Activated CD8-positive, alpha-beta T cell treated with anti-CD3 and anti-CD28 coated beads for 36 hours (primary cell): ENCODE measurements at regions not wholly inside any gene's neighbourhood (a gene's known extent, or its start where the extent isn't known, plus 50 kb on each side); places are given as distances from the start of the nearest gene placed in this dataset.

Experiments
- ATAC-seq: fragments of 200-7000 bp; cut with Tn5 transposase; one replicate; pipeline ENCODE4 v1.10.0; 2021; ENCODE audit warnings: mild to moderate bottlenecking, moderate library complexity
- CTCF ChIA-PET: fragments of 350-600 bp; sonication (Branson Sonifier 250); formaldehyde crosslinking; loops from one replicate; lab custom pipeline; 2021; ENCODE audit warnings: antibody characterized with exemption; lab: Charles Lee
- POLR2A ChIA-PET: fragments of 350-600 bp; sonication (Branson Sonifier 250); formaldehyde crosslinking; loops from one replicate; lab custom pipeline; 2021; ENCODE audit warnings: antibody characterized with exemption; lab: Charles Lee
- DNase-seq: peaks from one replicate; pipeline ENCODE4 v3.0.0-alpha.2; 2020
- H3K27ac Mint-ChIP-seq: one replicate; pipeline ENCODE4 v1.8.0; 2021; ENCODE audit warnings: mild to moderate bottlenecking, mixed read lengths
- H3K27me3 Mint-ChIP-seq: one replicate; pipeline ENCODE4 v1.8.0; 2021; ENCODE audit warnings: mixed read lengths
- H3K36me3 Mint-ChIP-seq: one replicate; pipeline ENCODE4 v1.8.0; 2021; ENCODE audit warnings: low read depth, mixed read lengths
- H3K4me1 Mint-ChIP-seq: one replicate; pipeline ENCODE4 v1.8.0; 2021; ENCODE audit warnings: low read depth, mixed read lengths
- H3K4me3 Mint-ChIP-seq: one replicate; pipeline ENCODE4 v1.8.0; 2021; ENCODE audit warnings: mild to moderate bottlenecking, moderate library complexity, mixed read lengths
- H3K9me3 Mint-ChIP-seq: one replicate; pipeline ENCODE4 v1.8.0; 2021; ENCODE audit warnings: mixed read lengths
- intact Hi-C: fragments of 100-400 bp; cut with micrococcal nuclease; formaldehyde crosslinking; loops from one replicate; pipeline ENCODE4 v1.10.0; 2022
- TF ChIP-seq, protein P1 (sequence below): fragments of 200-600 bp; IDR thresholded peaks from one replicate; pipeline ENCODE4 v1.8.0; 2022; ENCODE audit warnings: antibody characterized with exemption, mild to moderate bottlenecking

- DNase-seq (no peak), ATAC-seq (no peak)
- Mint-ChIP-seq H3K27ac (no peak overlapping the region), H3K27me3 (no peaks in the 10 kb centered on the region), H3K4me3 (no peak overlapping the region), H3K9me3 (no peaks in the 10 kb centered on the region), H3K36me3 (no peaks in the 10 kb centered on the region), H3K4me1 (no peaks in the 10 kb centered on the region)
- CTCF ChIA-PET: no interaction called here
- TF ChIP-seq, protein P1, sequence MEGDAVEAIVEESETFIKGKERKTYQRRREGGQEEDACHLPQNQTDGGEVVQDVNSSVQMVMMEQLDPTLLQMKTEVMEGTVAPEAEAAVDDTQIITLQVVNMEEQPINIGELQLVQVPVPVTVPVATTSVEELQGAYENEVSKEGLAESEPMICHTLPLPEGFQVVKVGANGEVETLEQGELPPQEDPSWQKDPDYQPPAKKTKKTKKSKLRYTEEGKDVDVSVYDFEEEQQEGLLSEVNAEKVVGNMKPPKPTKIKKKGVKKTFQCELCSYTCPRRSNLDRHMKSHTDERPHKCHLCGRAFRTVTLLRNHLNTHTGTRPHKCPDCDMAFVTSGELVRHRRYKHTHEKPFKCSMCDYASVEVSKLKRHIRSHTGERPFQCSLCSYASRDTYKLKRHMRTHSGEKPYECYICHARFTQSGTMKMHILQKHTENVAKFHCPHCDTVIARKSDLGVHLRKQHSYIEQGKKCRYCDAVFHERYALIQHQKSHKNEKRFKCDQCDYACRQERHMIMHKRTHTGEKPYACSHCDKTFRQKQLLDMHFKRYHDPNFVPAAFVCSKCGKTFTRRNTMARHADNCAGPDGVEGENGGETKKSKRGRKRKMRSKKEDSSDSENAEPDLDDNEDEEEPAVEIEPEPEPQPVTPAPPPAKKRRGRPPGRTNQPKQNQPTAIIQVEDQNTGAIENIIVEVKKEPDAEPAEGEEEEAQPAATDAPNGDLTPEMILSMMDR: no peak
- intact Hi-C loops: no loop called here
- POLR2A ChIA-PET: no interaction called here
Observed at GRCh38 chr12:45598336-45598735, 131.2 kb upstream of the ARID2 start.

DNA sequence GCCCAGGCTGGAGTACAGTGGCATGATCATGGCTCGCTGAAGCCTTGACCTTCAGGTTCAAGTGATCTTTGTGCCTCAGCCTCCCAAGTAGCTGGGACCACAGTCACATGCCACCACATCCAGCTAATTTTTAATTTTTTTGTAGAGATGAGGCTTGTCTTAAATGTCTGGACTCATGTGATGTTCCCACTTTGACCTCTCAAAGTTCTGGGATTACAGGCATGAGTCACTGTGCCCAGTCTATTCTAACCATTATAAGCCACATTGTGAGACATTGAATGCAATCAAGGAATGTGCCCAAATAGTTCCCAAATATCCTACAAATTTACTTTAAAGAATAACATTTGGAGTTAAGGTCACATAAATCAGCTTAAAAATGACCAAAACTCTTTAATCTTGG lies 130.7 kb upstream of the ARID2 start:
- intact Hi-C loops: no loop called here
- TF ChIP-seq, protein P1: no peak
- Mint-ChIP-seq H3K9me3 (no peaks in the 10 kb centered on the region), H3K4me1 (no peaks in the 10 kb centered on the region), H3K36me3 (no peaks in the 10 kb centered on the region), H3K4me3 (no peak overlapping the region), H3K27ac (no peak overlapping the region), H3K27me3 (no peaks in the 10 kb centered on the region)
- DNase-seq (no peak), ATAC-seq (no peak)
- POLR2A ChIA-PET: no interaction called here
- CTCF ChIA-PET: no interaction called here

DNA sequence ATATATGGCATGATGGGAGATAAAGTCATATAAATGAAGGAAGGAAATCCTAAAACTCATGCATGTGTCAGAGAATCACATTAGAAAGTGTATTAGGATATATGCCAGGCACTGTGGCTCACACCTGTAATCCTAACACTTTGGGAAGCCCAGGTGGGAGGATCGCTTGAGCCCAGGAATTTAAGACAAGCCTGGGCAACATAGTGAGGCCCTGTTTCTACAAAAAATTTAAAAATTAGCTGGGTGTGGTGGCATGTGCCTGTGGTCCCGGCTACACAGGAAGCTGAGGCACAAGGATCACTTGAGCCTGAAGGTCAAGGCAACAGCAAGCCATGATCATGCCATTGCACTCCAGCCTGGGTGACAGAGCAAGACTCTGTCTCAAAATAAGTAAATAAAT lies 130.3 kb upstream of the ARID2 start:
- Mint-ChIP-seq H3K27me3 (no peaks in the 10 kb centered on the region), H3K36me3 (no peaks in the 10 kb centered on the region), H3K4me3 (no peak overlapping the region), H3K4me1 (no peaks in the 10 kb centered on the region), H3K9me3 (no peaks in the 10 kb centered on the region), H3K27ac (no peak overlapping the region)
- TF ChIP-seq, protein P1: no peak
- no peak for DNase-seq
- no peak for ATAC-seq
- ChIA-PET POLR2A (no interaction called here), CTCF (no interaction called here)
- intact Hi-C loops: no loop called here

- Mint-ChIP-seq H3K27me3 (no peaks in the 10 kb centered on the region), H3K9me3 (peaks cover 5% of the 10 kb centered on the region), H3K4me1 (no peaks in the 10 kb centered on the region), H3K4me3 (no peak overlapping the region), H3K27ac (no peak overlapping the region), H3K36me3 (no peaks in the 10 kb centered on the region)
- no peak for DNase-seq
- ATAC-seq: no peak
- ChIA-PET POLR2A (no interaction called here), CTCF (no interaction called here)
- intact Hi-C loops: no loop called here
- TF ChIP-seq, protein P1: no peak
Observed at GRCh38 chr12:45601390-45601789, 128.1 kb upstream of the ARID2 start.

DNA sequence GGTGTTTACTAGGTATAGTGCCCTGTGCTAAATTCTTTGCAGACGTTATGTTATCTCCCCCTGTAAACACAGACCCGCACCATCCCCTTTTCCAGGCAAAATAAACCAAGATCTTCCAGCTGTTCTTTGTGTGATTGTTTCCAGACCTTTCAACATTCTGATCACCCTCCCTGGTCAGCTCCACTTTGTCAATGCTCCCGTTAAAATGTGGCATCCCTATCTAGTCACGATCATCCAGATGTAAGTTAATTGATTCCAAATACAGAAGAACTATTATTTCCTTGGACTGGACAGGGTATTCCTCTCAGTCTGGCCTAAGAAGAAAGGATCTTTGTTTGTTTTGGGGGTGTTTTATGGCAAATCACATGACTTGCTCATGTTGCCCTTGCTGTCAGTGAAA lies 127.6 kb upstream of the ARID2 start:
- ATAC-seq: no peak
- Mint-ChIP-seq H3K4me3 (no peak overlapping the region), H3K9me3 (peaks cover 5% of the 10 kb centered on the region), H3K27ac (no peak overlapping the region), H3K4me1 (no peaks in the 10 kb centered on the region), H3K27me3 (no peaks in the 10 kb centered on the region), H3K36me3 (no peaks in the 10 kb centered on the region)
- CTCF ChIA-PET: no interaction called here
- no peak for DNase-seq
- intact Hi-C loops: no loop called here
- POLR2A ChIA-PET: no interaction called here
- TF ChIP-seq, protein P1: no peak
